HG02763 (cell line): ENCODE measurements at regions not wholly inside any gene's neighbourhood (a gene's known extent, or its start where the extent isn't known, plus 50 kb on each side); places are given as distances from the start of the nearest gene placed in this dataset.
"Not testable (repeated sequence)": the region's sequence is repeated elsewhere in the genome, so short reads cannot be mapped to it uniquely, and the experiment has no call there.

Source experiments
- ATAC-seq: cut with Tn5 transposase; IDR thresholded peaks from one replicate; pipeline ENCODE4 v1.9.1; 2021; ENCODE audit warnings: mild to moderate bottlenecking, moderate library complexity; ENCODE audit not compliant: unreplicated experiment

DNA sequence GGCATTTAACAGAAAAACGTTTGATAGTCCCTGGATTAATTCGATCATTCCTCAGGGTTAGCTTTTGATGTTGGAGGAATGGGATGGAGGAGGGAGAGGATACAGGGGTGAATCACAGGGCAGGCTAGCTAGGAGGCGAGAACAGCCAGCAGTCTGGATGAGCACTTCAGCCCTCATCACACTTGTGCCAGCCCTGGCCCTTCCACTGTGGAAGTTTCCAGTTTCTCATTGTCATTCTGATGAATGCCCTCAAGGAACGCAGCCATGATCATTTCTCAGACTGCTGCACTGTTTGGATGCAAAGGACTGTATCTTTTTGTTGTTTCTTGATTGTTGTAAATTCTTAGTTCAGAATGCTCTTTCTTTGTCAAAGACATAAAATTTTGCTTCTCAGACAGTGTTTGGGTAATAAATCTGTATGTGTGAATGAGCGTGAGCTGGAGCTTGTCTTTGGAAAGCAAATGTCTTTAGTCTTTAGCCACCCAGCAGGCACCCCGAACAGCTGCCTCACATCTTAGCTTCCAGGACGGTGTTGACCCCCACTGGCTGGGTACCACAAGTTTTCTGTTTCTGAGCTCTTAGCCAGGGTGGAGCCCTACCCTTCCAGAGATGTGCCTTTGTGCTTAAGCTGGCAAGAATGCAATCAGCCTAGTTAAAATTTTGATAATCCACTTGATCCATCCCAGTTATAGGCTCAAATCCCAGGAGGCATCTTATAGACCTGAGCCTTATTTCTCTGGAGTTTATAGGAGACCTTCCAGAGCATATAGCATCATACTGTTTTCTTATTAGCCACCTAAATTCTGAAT is 121.1 kb downstream of the PDCD6IP start:
- no peak for ATAC-seq

DNA sequence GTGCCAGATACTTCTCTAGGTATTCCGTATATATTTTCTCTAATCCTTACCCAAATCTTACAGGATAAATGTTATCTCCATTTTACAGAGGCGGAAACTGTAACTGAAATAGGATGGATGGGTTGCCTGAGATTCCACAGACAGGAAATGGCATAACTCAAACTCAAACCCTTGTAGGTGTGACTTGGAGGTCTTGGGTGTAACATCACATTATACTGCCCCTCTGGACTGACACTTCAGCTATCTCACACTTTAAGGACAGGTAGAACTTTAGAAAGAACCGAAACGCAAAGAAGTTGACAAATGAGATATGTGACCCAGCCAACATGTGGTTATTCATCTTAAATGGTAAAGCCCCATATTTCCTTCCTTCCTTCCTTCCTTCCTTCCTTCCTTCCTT is 122.1 kb downstream of the PDCD6IP start:
- ATAC-seq, result no peak

DNA sequence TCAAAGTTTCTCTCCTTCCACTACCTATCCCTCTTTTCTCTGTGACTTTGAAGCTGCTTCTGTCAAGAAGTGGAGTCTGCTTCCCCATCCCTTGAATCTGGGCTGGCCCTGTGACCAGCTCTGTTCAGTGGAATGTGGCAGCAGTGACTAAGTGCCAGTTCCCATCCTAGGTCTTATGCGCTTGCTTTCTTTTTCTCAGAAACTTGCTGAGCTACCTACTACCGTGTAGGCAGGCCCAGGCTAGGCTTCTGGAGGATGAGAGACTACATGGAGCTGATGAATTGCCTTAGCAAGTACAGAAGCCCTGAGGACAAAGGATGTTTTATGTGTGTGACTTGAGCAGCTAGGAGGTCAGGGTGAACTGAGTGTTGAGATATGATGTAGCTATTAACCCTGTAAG is 123.2 kb downstream of the PDCD6IP start:
- no peak for ATAC-seq

DNA sequence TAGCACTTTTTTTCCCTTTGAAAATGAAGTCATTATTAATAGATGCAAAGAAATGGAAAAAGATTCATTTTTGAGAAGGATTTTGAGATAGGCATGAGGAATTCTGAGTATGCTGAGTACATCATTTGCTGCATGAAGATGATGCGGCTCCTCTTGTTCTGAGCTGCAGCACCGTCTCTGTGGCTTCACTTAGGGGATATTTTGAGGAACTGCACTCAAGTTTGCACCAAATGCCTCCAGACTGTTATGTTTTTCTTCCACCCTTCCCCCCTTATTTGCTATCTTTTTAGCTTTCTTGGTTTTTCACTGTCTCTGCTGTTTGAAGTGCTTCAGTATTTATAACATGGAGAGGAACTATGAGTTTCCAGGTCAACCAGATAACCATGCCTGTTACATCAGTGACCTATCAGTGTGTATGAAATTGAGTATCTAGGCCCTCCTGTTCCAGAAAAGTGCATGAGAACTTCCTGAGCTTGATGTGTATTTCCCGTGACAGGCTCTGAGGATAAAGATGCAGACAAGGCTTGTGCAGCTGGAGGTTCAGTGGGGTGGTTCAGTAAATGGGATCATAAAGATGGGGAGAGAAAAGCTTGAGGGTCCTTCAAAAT is 128.7 kb downstream of the PDCD6IP start:
- ATAC-seq, result no peak

DNA sequence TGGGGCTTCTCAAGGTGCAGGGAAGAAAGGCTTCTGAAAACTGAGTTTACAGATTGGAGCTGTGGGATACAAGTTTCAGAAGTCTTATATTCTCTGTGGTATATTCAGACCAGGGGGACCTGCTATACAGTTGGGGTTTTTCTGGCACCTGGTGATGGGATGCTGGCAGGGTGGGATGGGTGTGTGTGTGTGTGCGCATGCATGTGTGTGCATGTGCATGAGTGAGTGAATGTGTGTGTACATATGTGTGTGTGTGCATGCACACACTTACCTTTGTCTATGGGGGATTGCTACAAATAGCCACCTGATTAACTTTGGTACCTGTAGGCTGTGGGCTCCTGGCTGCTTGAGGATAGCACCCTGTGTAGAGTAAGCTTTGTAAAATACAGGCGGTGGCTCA is 131.4 kb downstream of the PDCD6IP start:
- no peak for ATAC-seq

DNA sequence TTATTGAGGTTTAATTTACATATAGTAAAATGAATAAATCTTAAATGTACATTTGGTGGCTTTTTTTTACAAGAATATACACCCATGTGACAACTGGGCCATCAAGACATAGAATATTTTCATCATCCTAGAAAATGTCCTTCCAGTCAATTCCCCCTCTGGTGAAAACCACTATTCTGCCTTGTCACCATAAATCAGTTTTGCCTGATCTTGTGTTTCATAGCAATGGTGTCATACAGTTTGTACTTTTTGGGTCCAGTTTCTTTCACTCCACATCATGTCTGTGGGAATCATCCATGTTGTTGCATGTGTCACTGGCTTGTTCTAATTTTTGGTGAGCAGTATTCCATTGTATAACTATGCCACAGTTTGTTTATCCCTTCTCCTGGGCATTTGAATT is 133.1 kb downstream of the PDCD6IP start:
- ATAC-seq, result no peak

DNA sequence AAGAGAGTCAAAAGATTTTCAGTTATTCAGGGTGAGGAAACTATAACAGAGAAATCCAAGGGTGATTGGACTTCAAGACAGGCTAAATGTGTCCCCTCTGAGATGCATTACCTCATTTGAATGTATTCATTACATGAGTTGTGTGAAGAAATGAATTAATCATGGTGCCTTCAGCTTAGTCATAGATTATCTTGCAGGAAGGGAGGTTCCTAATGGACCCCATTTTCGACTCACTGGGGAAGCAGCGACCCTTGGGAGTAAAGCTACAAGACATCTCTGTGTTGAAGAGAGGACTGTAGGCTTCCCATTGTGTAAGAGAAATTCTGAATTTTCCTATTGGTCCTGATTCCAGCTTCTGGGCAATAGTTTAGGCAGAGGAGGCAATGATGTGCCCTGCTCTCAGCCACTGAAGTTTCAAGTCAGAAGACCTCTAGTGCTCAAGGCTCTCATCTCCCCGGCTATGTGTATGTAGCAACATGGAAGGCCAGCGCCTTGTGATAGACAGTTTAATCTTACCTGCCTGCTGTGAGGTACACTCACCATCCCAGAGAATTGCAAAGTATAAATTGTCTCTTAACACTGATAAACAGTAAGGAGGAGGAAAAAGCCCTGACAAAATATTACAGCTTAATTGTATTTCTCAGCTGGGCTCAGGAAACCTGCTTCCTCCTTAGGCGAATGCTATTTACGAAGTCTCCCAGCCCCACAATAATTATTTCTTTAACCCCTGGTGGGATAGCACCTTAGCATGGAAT is 133.8 kb downstream of the PDCD6IP start:
- no peak for ATAC-seq

DNA sequence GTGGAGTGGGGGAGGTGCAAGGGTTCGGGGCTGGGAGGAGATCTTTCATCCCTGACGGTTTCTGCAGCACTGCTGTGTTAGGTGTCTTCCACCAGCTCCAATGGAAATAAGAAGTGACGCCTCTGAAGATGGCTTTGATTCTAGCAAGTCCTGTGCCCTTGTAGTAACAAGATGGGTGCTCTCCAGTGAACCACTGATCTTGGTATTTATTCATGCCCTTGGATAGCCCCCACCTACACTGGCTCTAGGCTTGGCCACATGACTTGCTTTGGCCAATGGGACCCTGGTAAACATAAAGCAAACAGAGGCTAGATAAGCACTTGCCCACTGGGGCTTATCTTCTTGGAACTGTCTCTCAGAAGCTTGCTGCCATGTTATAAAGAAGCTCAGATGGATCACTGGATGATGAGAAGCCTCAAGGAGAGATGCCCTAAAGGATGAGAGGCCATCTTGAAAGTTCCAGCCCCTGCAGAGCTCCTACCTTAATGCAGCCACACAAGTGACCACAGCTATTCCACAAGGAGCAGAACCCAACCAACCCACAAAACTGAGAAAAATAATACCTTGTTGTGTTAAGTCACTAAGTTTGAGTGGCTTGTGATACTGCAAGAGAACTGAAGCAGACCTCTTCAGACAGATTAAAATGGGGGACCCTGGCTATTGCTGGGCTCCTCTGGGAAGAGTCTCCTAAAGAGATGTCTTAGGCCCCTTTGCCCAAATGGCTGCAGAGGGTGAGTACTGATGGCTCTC is 137.9 kb downstream of the PDCD6IP start:
- ATAC-seq, result no peak

DNA sequence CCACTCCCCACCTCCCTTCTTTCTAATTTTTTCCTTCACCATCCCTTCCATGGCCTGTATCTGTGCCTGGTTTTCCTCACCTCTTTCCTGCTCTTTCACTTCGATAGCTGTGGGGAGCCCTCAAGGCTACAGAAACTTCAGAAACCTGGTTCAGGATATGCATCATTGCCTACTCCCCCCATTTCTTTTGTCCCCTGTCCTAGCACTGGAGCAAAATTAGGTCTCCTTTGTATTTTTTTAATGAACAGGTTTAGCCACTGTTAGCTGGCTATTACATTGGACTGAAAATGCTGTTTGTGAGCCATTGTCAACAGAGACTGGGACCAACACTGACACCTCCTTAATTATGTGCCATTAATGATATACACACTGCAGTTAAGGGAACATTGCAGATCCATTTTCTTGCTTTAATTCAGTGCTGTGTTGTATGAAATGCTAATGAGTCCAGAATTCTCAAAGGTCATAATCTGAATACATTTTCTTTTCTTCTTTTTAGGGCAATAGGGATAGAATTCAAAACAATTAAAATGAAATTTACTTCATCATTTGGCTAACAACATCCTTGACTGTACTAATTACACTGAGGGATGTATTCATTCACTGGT is 138.6 kb downstream of the PDCD6IP start:
- no peak for ATAC-seq

DNA sequence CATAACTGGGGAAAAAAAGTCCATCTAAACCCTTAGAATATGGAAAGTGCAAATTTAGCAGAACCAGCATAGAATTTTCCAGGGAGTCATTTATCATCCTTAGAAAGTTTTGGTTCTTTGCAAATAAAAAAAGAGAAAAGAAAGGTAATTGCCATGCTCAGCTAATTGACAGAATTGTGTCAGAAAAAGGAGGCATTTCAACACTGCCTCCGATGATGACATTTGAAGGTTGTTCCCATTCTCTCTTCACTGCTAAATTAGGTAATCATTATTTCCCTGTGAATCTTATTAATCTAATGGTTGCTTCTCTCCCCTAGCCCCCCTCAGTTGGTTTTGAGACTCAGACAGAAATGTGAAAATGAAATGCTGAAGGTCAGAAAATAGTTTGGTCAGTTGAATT is 139.2 kb downstream of the PDCD6IP start:
- no peak for ATAC-seq

DNA sequence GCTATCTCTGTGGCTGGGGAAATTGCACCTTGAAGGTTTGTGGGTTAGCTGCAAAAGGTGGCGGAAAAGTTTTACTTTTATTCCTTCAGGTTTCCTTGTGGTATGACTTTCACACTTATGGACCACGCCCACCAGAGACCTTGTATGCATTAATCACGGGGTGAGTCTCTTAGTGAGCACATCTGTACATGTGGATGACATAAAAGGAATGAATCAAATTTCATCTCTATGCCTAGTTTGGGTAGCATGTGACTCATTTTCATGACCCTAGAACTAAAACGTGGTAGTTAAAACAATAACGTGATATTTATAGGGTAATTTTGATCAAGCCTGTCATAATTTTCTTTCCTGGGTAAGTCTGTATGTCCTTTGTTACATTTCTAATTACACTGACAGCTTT is 141.7 kb downstream of the PDCD6IP start:
- ATAC-seq, result no peak

DNA sequence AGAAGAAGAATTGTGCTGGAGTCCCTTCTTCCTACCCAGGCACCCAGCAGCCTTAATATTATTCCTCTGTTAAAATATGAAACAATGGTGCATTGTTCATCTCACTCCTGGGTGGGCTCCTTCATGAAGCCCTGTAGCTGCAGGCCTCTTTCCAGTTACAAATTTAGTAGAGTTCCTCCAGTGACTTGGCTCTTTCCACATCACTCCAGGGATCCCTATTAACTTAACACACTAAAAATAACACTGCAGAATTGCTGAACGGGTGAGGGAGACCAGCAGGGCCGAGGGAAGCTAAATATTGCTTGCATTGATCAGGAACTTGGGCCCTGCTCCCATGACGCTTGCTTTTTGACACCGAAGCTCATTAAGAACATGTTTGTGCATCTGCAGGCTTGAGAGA is 142.3 kb downstream of the PDCD6IP start:
- ATAC-seq, result no peak

DNA sequence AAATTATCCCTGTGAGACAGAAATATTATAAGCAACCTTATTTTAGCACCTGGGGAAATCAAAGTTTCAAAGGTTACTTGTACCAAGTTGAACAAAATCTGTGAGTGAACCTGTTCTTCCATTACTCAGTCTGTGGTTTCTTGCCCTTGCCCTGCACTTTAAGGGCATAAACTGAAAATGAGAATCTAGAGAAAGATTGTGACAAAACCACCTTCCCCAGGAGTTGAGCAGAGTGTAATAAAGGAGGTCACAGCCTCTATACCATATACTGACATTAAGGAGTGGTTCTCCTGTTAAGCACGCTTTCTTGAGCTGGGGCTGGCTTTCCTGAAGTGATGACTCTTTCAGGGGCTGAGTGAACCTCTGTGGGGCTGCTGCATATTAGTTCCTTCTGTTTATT is 143.4 kb downstream of the PDCD6IP start:
- no peak for ATAC-seq

DNA sequence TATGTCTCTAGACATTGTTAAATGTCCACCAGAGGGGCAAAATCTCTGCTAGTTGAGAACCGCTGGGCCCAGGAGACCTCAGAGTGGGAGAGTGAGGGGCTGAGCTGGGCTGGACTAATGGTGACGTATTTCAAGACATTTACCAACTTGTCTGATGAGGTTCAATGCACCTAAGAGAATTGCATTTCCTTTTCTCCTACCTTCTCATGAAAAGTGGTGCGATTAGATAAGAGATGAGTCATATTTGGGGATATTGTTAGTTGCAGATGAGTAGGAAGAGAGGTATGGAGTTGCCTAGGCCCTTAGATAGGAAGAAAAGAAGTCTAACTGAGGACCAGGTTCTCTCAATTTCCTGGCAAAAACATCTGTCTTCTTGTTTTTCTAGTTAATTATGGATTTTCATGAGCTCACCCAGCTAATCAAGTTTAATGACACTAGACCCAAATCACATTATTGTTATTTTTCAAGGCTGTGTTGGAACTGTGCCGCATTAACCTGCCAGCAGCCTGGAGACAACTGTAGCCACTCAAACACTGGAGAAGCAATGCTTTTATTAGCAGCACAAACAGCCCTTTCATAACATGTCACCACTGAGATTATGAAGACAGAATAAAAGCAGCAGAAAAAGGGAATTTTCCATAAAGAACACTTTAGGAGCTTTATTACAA is 144.2 kb downstream of the PDCD6IP start:
- ATAC-seq, result no peak

DNA sequence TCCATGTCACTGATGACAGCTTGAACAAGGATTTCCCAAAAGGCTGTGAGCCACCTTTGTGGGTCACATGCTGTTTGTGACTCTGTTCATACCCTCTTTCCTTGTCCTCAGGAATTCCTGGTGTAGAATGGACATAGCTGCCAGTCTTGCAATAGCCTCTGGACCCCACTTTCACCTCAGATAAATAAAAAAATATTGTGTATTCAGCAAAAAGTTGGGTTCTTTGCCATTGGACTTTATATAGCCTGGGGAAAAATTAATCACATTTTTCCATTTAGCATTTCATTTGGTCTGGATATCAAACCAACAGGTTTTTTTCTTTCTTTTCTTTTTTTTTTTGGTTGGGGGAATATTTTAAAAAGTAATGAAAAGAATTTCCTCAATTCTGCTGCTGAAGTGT is 144.8 kb downstream of the PDCD6IP start:
- ATAC-seq, result no peak

DNA sequence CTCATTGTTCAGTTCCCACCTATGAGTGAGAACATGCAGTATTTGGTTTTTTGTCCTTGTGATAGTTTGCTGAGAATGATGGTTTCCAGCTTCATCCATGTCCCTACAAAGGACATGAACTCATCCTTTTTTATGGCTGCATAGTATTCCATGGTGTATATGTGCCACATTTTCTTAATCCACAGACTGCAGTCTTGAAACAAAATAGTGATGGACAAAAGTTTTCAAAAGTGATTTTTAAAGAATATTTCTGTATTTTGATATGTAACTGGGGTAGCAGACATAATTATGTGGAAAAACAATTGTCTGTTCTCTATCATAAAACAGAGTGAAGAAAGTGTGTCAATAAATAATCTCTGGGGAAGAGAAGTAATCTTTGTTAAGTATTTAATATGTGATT is 148.2 kb downstream of the PDCD6IP start:
- ATAC-seq, result not testable (repeated sequence)

DNA sequence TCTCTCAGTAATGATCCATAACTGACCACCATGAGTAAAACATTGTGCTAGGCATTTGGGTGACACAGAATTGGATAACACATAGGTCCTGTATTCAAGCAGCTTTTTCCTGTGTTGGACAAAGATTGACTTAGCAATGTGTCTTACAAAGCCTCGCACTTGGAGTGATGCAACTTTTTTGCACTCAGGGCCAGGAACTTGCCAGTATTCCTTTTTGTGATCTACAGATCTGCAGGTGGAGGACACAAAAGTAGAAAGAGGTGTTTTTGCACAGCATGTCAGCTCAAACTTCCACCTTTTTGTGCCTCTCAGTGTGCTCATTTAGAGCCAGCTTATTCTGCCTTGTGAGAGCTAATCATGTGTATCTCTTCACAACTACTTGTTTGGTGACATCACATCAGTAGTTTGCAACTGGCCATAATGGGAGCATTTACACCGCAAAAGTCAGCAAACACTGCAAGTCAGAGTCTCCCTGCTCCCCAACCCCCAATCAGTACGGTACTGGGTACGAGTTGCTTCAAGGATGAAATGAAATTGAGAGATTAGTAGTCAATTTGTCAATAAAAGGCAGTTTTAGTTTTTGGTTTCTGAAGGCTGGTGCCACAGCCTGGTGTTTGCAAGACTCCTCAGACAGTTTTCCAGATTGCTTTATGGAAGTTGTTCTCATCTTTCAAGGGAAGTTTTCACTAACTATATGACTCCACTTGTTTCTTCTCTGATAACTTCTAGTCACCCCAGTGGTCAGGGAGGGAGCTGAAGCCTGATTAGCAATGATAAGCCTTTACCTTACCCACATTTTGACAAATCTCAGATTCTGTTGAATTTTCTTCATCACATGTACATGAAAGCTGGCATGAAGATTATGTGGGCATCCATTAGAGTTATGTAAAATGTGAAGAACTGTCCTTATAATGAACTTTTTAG is 149.1 kb downstream of the PDCD6IP start:
- no peak for ATAC-seq

DNA sequence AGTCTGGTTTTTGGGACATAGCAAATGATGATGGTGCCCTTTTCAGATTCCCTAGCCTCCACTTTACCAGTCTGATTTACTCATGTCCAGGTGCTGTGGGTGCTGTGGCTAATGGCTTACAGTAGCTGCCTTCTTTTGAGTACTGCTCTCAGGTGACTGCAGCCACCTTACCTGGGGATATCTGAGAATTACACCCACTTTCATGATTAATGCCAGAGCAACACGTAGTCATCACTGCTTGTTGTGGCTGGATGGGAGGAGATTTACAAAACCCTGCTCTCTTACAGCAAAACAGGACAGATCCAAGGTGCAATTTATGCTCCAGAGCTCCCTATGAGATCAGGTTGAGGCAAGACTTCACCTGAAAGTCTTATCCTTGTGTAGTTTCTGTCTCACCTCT is 150.6 kb downstream of the PDCD6IP start:
- no peak for ATAC-seq

DNA sequence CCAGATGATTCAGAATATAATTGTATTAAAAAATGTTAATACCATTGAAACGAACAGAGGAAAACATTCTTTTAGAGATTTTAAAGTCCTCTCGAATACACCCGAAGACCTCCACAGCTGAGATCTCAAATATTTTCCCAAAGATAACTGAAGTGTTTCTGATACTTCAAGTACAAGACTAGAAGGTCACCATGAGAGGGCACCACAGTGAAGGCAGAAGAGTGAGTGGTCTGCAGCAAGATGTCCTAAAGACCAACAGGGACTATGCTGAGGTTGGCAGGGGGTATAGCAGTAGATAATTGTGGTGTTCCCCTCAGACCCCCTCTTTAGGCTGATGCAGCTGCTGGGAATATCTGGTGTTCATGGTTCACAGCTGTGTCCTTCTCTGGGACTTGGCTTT is 156.5 kb downstream of the PDCD6IP start:
- no peak for ATAC-seq
